GM21576 (cell line): ENCODE measurements at regions not wholly inside any gene's neighbourhood (a gene's known extent, or its start where the extent isn't known, plus 50 kb on each side); places are given as distances from the start of the nearest gene placed in this dataset.
"Not testable (repeated sequence)": the region's sequence is repeated elsewhere in the genome, so short reads cannot be mapped to it uniquely, and the experiment has no call there.

Experiments
- ATAC-seq: cut with Tn5 transposase; IDR thresholded peaks from one replicate; pipeline ENCODE4 v1.9.1; 2021; ENCODE audit warnings: mild to moderate bottlenecking, moderate library complexity; ENCODE audit not compliant: unreplicated experiment

- ATAC-seq = no peak
Observed at GRCh38 chr2:36238106-36238505, 117.5 kb upstream of the CRIM1 start.

GRCh38 chr2:36235882-36236281 is 119.7 kb upstream of the CRIM1 start:
- no peak for ATAC-seq

GRCh38 chr2:36235426-36235825 is 120.2 kb upstream of the CRIM1 start:
- no peak for ATAC-seq

- ATAC-seq = no peak
Observed at GRCh38 chr2:36223259-36223658, 132.3 kb upstream of the CRIM1 start.

- ATAC-seq = no peak
Observed at GRCh38 chr2:36222485-36222884, 133.1 kb upstream of the CRIM1 start.

GRCh38 chr2:36214691-36215090 is 140.9 kb upstream of the CRIM1 start:
- ATAC-seq = no peak

- ATAC-seq = no peak
Observed at GRCh38 chr2:36203366-36203765, 152.2 kb upstream of the CRIM1 start.

- no peak for ATAC-seq
Observed at GRCh38 chr2:36197181-36197971, 158.2 kb upstream of the CRIM1 start.

- ATAC-seq = no peak
Observed at GRCh38 chr2:36193680-36194079, 161.9 kb upstream of the CRIM1 start.

GRCh38 chr2:36192983-36193382 is 162.6 kb upstream of the CRIM1 start:
- no peak for ATAC-seq

- no peak for ATAC-seq
Observed at GRCh38 chr2:36190097-36190496, 165.5 kb upstream of the CRIM1 start.

- no peak for ATAC-seq
Observed at GRCh38 chr2:36185624-36186023, 170.0 kb upstream of the CRIM1 start.

GRCh38 chr2:36184848-36185247 is 170.7 kb upstream of the CRIM1 start:
- no peak for ATAC-seq

GRCh38 chr2:36180789-36181482 is 174.6 kb upstream of the CRIM1 start:
- ATAC-seq = not testable (repeated sequence)

- not testable (repeated sequence) for ATAC-seq
Observed at GRCh38 chr2:36180293-36180692, 175.3 kb upstream of the CRIM1 start.

- ATAC-seq = not testable (repeated sequence)
Observed at GRCh38 chr2:36179668-36180269, 175.8 kb upstream of the CRIM1 start.

- no peak for ATAC-seq
Observed at GRCh38 chr2:36178384-36178783, 177.2 kb upstream of the CRIM1 start.

- no peak for ATAC-seq
Observed at GRCh38 chr2:36177282-36177681, 178.3 kb upstream of the CRIM1 start.

- no peak for ATAC-seq
Observed at GRCh38 chr2:36174920-36175319, 180.7 kb upstream of the CRIM1 start.

- ATAC-seq = no peak
Observed at GRCh38 chr2:36173760-36174404, 181.7 kb upstream of the CRIM1 start.

GRCh38 chr2:36172824-36173223 is 182.8 kb upstream of the CRIM1 start:
- no peak for ATAC-seq
